ENCODE measurements at regions not wholly inside any gene's neighbourhood (a gene's known extent, or its start where the extent isn't known, plus 50 kb on each side); places are given as distances from the start of the nearest gene placed in this dataset.

- in situ Hi-C loops (cut with HindIII; ENCODE audit: low pct_ligation_motif_present, low pct_unique_long_range_greater_than_20kb, low sequenced_read_pairs): no loop called here
- DNase-seq: no peak
Observed at GRCh38 chr12:130087222-130087621, 75.0 kb upstream of the FZD10 start.

GRCh38 chr12:130088504-130088903, 73.8 kb upstream of the FZD10 start:
- in situ Hi-C loops (cut with HindIII; ENCODE audit: low pct_ligation_motif_present, low pct_unique_long_range_greater_than_20kb, low sequenced_read_pairs): no loop called here

GRCh38 chr12:130090542-130090941, 71.7 kb upstream of the FZD10 start:
- in situ Hi-C loops (cut with HindIII; ENCODE audit: low pct_ligation_motif_present, low pct_unique_long_range_greater_than_20kb, low sequenced_read_pairs): no loop called here
- DNase-seq: no peak

More at GRCh38 chr12:130088504-130088903, 73.8 kb upstream of the FZD10 start:
- DNase-seq: no peak

DNA sequence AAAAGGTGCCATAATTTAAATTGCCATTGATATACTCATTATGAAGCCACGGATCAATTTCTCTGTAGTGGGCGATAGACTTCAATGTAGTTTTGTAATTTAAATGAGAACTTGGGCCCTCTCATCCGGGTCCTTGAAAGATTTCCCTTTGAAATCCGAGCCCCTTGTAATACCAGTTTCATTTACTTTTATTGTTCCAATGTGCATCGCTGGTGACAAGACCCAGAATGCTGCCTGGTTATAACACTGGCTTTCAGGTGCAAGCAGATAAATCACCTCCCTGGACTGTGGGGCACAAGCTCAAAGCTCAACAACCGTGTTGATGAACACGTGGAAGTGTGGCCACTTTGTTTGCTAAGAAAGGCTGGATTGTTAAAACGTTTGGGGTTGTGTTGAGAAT, 68.9 kb upstream of the FZD10 start:
- DNase-seq: no peak
- in situ Hi-C loops (cut with HindIII; ENCODE audit: low pct_ligation_motif_present, low pct_unique_long_range_greater_than_20kb, low sequenced_read_pairs): no loop called here

DNA sequence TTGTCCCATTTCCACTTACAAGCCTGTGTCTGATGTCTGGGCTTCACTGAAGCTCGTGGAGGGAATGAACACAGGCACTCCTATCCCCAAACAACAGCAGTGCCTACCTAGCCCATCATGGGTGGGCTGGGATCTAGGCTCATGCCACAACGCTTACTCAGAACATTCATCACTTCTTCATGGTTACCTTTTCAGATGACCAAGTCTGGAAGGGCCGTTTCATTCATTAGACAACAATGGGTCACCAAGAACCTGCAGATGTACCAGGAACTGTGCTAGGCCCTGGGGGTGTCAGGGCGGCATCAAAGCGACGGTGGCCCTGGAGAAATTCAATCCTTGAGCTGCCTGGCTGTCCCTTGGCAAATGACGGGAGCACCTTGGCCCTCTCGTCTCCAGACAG, 64.9 kb upstream of the FZD10 start:
- no peak for DNase-seq
- in situ Hi-C loops (cut with HindIII; ENCODE audit: low pct_ligation_motif_present, low pct_unique_long_range_greater_than_20kb, low sequenced_read_pairs): no loop called here

GRCh38 chr12:130097798-130098255, 64.4 kb upstream of the FZD10 start:
- in situ Hi-C loops (cut with HindIII; ENCODE audit: low pct_ligation_motif_present, low pct_unique_long_range_greater_than_20kb, low sequenced_read_pairs): no loop called here

DNA sequence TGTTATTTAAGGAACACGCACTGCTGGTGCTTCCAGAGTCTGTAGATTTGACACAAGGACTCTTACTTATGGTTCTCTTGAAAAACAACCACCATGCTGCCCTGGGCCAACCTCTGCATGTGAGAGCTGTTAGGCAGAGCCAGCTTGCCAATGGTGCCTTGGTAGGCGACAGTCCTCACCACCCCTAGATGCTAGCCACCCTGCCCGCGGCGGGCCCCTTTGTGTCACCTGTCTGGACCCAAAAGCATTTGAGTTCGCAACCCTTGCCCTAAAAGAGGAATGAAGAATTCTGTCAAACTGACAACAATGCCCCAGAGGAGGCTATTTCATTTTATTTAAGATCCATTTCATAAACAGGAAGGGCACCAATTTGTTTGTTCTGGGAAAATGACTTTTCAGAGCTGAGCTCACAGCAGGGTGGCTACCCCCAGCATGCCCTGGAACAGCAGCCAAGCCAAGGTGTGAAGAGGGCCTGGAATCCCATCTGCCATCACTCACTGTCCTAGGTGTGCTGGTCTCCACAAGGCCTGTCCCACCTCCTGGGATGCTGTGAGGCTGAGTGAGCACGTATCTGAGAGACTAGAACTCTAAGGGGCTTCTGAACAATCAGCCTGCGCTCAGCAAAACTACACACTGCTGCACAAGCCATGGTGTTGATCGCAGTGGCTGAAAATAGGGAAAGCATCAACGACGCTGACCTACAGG, 63.8 kb upstream of the FZD10 start:
- DNase-seq: no peak
- in situ Hi-C loops (cut with HindIII; ENCODE audit: low pct_ligation_motif_present, low pct_unique_long_range_greater_than_20kb, low sequenced_read_pairs): no loop called here

More at GRCh38 chr12:130097798-130098255, 64.4 kb upstream of the FZD10 start:
- no peak for DNase-seq

DNA sequence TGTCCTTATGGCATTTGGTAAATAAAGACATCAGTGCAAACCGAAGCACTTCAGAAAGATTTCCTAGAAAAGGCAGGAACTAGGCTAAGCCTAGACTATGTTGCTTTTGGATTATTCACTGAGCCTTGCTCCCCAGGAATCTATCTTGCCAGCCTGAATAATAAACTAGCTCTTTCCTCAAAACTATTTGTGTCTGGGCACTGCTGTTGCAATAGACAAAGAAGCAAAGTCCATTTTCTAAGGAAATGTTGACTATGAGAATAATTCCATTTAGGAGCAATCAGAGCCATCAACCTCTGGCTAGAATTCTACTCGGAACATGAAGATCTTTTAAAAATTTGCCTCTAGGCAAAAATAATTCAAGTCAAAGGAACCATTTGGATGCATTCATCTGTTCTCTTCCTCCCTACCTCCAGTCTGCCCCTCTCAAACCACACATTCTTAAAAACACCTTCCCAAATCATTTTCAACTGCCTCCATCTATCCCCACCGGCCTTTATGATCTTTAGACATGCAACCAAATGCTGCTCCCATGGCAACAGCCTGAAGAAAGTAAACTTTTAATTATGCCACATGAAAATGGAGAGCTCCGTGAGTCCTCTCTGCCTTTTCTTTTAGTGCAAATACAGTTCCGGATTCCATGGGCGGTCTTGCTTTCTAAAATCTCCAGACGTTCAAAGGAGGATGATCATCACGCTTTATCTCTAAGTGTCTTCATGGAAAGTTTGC, 61.5 kb upstream of the FZD10 start:
- DNase-seq: no peak
- in situ Hi-C loops (cut with HindIII; ENCODE audit: low pct_ligation_motif_present, low pct_unique_long_range_greater_than_20kb, low sequenced_read_pairs): no loop called here

GRCh38 chr12:130101370-130101769, 60.9 kb upstream of the FZD10 start:
- in situ Hi-C loops (cut with HindIII; ENCODE audit: low pct_ligation_motif_present, low pct_unique_long_range_greater_than_20kb, low sequenced_read_pairs): no loop called here
- DNase-seq: no peak

- DNase-seq: no peak
- in situ Hi-C loops (cut with HindIII; ENCODE audit: low pct_ligation_motif_present, low pct_unique_long_range_greater_than_20kb, low sequenced_read_pairs): no loop called here
Observed at GRCh38 chr12:130102266-130102665, 60.0 kb upstream of the FZD10 start.

- DNase-seq: no peak
- in situ Hi-C loops (cut with HindIII; ENCODE audit: low pct_ligation_motif_present, low pct_unique_long_range_greater_than_20kb, low sequenced_read_pairs): no loop called here
Observed at GRCh38 chr12:130104571-130105106, 57.6 kb upstream of the FZD10 start.

- no peak for DNase-seq
- in situ Hi-C loops (cut with HindIII; ENCODE audit: low pct_ligation_motif_present, low pct_unique_long_range_greater_than_20kb, low sequenced_read_pairs): no loop called here
Observed at GRCh38 chr12:130109062-130109945, 53.0 kb upstream of the FZD10 start.

- DNase-seq: no peak
- in situ Hi-C loops (cut with HindIII; ENCODE audit: low pct_ligation_motif_present, low pct_unique_long_range_greater_than_20kb, low sequenced_read_pairs): no loop called here
Observed at GRCh38 chr12:130110914-130111313, 51.4 kb upstream of the FZD10 start.

DNA sequence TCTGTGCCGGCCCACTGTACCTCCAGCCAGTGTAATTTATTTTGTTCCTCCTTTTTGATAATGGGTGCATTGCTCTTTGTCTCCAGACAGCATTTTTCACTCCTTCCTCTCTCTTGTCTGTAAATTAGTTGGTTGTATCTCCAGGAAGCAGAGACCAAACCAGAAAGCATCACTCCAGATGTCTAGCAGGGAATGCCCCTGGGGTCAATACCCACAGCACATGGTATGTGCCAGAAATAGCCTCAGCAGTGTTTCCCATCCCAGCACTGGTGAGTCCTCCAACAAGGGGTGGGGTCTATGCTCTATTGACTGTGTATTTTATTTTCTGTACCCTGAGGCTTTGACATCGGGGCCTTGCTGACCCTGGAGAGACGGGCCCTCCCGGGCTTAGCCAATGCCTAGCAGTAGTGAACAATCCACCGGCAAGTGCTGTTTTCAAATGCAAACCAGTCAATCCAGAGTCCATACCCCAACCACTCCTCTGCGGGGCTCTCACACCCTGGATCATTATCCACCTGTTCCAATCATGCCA, 50.2 kb upstream of the FZD10 start:
- no peak for DNase-seq
- in situ Hi-C loops (cut with HindIII; ENCODE audit: low pct_ligation_motif_present, low pct_unique_long_range_greater_than_20kb, low sequenced_read_pairs): no loop called here
